ENCODE measurements at regions not wholly inside any gene's neighbourhood (a gene's known extent, or its start where the extent isn't known, plus 50 kb on each side); places are given as distances from the start of the nearest gene placed in this dataset.

GRCh38 chr6:126698732-126699240, 358.9 kb downstream of the CENPW start:
- TF ChIP-seq, protein P1, sequence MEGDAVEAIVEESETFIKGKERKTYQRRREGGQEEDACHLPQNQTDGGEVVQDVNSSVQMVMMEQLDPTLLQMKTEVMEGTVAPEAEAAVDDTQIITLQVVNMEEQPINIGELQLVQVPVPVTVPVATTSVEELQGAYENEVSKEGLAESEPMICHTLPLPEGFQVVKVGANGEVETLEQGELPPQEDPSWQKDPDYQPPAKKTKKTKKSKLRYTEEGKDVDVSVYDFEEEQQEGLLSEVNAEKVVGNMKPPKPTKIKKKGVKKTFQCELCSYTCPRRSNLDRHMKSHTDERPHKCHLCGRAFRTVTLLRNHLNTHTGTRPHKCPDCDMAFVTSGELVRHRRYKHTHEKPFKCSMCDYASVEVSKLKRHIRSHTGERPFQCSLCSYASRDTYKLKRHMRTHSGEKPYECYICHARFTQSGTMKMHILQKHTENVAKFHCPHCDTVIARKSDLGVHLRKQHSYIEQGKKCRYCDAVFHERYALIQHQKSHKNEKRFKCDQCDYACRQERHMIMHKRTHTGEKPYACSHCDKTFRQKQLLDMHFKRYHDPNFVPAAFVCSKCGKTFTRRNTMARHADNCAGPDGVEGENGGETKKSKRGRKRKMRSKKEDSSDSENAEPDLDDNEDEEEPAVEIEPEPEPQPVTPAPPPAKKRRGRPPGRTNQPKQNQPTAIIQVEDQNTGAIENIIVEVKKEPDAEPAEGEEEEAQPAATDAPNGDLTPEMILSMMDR (IDR thresholded peaks at IDR 0.05), result no peak
- TF ChIP-seq POLR2AphosphoS5 (IDR thresholded peaks at IDR 0.05), result no peak
